ENCODE measurements at regions not wholly inside any gene's neighbourhood (a gene's known extent, or its start where the extent isn't known, plus 50 kb on each side); places are given as distances from the start of the nearest gene placed in this dataset.
"Not testable (repeated sequence)": the region's sequence is repeated elsewhere in the genome, so short reads cannot be mapped to it uniquely, and the experiment has no call there.

DNA sequence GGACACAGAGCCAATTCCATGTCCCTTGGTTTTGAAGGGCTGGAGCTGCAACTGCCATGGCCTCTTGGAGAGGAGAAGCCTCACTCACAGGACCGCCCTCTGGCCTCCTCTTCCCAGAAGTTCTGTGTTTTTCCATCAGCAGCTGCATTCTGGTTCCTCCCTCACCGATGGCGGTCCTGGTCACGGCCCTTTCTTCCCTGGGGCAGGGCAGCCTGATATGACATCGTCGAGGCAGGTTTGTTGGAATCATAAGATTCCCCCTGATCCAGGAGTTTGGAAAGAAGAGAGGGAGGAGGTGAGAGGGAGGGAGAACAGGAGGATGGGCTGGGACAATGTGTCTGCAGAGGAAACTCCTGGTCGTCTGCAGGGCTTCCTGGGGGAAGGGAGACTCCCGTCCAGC lies 82.7 kb upstream of the PDZD8 start:
- Histone ChIP-seq H3K27me3 (no peaks in the 10 kb centered on the region), H3K9me3 (peaks cover 3% of the 10 kb centered on the region), H3K27ac (no peak overlapping the region), H3K4me1 (no peaks in the 10 kb centered on the region), H3K4me3 (no peak overlapping the region), H3K36me3 (no peaks in the 10 kb centered on the region)
- TF ChIP-seq, protein P1, sequence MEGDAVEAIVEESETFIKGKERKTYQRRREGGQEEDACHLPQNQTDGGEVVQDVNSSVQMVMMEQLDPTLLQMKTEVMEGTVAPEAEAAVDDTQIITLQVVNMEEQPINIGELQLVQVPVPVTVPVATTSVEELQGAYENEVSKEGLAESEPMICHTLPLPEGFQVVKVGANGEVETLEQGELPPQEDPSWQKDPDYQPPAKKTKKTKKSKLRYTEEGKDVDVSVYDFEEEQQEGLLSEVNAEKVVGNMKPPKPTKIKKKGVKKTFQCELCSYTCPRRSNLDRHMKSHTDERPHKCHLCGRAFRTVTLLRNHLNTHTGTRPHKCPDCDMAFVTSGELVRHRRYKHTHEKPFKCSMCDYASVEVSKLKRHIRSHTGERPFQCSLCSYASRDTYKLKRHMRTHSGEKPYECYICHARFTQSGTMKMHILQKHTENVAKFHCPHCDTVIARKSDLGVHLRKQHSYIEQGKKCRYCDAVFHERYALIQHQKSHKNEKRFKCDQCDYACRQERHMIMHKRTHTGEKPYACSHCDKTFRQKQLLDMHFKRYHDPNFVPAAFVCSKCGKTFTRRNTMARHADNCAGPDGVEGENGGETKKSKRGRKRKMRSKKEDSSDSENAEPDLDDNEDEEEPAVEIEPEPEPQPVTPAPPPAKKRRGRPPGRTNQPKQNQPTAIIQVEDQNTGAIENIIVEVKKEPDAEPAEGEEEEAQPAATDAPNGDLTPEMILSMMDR (IDR thresholded peaks at IDR 0.05), result no peak
- intact Hi-C loops (cut with DNase I), result no loop called here
- no peak for DNase-seq
- no peak for ATAC-seq

DNA sequence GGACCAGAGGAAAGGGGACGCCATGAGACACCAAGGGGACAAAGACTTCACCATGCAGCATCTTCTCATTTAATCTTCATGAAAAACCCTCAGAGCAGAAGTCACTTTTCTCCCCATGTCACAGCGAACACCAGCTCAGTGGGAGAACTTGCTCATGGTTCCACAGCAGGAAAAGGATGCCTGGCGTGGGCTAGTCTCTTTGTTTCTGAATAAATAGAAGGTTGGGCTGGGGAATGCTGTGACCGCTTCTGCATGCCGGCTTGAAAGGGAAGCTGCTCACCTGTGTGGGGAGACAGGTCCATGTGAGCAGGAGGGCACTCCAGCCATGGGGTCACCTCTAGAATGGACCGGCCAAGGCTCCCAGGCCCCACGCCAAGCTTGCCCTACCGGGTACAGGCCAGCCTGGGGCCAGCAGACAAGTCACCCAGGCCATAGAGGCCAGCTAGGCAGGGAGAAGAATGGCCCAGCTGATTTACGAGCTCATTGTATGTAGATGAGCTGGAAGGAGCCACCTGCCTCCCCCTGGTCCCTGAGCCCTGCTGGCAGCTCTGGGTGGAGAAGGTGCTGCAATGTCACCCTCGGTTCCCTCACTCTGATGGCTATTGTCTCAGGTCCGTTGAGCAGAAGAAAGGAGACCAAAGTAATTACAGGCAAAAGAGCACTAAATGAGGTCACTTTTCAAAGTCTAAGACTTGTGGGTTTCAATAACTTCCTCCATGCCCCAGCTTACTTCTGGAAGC lies 82.0 kb upstream of the PDZD8 start:
- ATAC-seq, result no peak
- intact Hi-C loops (cut with DNase I), result no loop called here
- H3K4me1 ChIP-seq, result no peaks in the 10 kb centered on the region

GRCh38 chr10:117455346-117455745 lies 80.1 kb upstream of the PDZD8 start:
- Histone ChIP-seq H3K4me1 (no peaks in the 10 kb centered on the region), H3K36me3 (no peaks in the 10 kb centered on the region), H3K9me3 (no peaks in the 10 kb centered on the region), H3K4me3 (no peak overlapping the region), H3K27ac (no peak overlapping the region), H3K27me3 (no peaks in the 10 kb centered on the region)
- TF ChIP-seq, protein P1 (IDR thresholded peaks at IDR 0.05), result no peak
- DNase-seq, result no peak
- ATAC-seq, result no peak
- intact Hi-C loops (cut with DNase I), result no loop called here

More for the DNA sequence above, 82.0 kb upstream of the PDZD8 start:
- no peak for DNase-seq
- Histone ChIP-seq H3K4me3 (no peak overlapping the region), H3K36me3 (no peaks in the 10 kb centered on the region), H3K27me3 (no peaks in the 10 kb centered on the region), H3K9me3 (no peaks in the 10 kb centered on the region), H3K27ac (no peak overlapping the region)
- TF ChIP-seq, protein P1 (IDR thresholded peaks at IDR 0.05), result no peak

DNA sequence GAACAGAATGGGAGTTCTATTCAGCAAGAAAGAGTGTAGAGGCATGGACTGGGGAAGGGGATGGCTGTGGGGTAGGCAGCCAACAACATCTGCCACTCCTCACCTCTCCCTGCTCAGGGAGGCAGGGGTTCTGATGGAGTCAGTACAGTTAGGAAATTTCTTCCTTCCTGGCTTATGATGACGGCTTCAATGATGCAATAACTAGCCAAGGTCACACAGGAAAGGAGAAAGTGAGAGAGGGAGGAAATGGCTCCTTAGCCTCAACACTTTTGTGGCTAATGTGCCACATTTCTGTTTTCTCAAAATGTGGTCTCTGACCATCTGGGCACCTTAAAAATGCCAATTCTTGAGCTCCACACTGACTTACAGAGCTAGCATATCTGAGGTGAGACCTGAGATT lies 79.3 kb upstream of the PDZD8 start:
- no peak overlapping the region for H3K4me3 ChIP-seq
- intact Hi-C loops (cut with DNase I), result no loop called here
- no peaks in the 10 kb centered on the region for H3K36me3 ChIP-seq
- TF ChIP-seq, protein P1 (IDR thresholded peaks at IDR 0.05), result no peak
- no peak overlapping the region for H3K27ac ChIP-seq
- no peaks in the 10 kb centered on the region for H3K9me3 ChIP-seq
- no peak for ATAC-seq
- no peaks in the 10 kb centered on the region for H3K4me1 ChIP-seq
- no peaks in the 10 kb centered on the region for H3K27me3 ChIP-seq
- DNase-seq, result no peak

- ATAC-seq; intact Hi-C loops (cut with DNase I): not testable (repeated sequence)
Measured at GRCh38 chr10:117453484-117453883, 78.2 kb upstream of the PDZD8 start.

GRCh38 chr10:117450940-117451339 lies 75.7 kb upstream of the PDZD8 start:
- ATAC-seq, result no peak
- no peak for DNase-seq
- Histone ChIP-seq H3K36me3 (no peaks in the 10 kb centered on the region), H3K27ac (no peak overlapping the region), H3K4me1 (no peaks in the 10 kb centered on the region), H3K4me3 (no peak overlapping the region), H3K27me3 (no peaks in the 10 kb centered on the region), H3K9me3 (no peaks in the 10 kb centered on the region)
- TF ChIP-seq, protein P1 (IDR thresholded peaks at IDR 0.05), result no peak
- intact Hi-C loops (cut with DNase I), result no loop called here

More at GRCh38 chr10:117453484-117453883, 78.2 kb upstream of the PDZD8 start:
- H3K27ac ChIP-seq, DNase-seq, H3K9me3 ChIP-seq, H3K36me3 ChIP-seq, H3K4me1 ChIP-seq, H3K4me3 ChIP-seq, H3K27me3 ChIP-seq: not testable (repeated sequence)
